Non-pigmented ciliary epithelial cell (primary cell): ENCODE measurements at regions not wholly inside any gene's neighbourhood (a gene's known extent, or its start where the extent isn't known, plus 50 kb on each side); places are given as distances from the start of the nearest gene placed in this dataset.
"Not testable (repeated sequence)": the region's sequence is repeated elsewhere in the genome, so short reads cannot be mapped to it uniquely, and the experiment has no call there.

Experiments
- DNase-seq: peaks from one replicate; pipeline ENCODE4 v3.0.0-alpha.2; 2010; ENCODE audit warnings: low read depth

DNA sequence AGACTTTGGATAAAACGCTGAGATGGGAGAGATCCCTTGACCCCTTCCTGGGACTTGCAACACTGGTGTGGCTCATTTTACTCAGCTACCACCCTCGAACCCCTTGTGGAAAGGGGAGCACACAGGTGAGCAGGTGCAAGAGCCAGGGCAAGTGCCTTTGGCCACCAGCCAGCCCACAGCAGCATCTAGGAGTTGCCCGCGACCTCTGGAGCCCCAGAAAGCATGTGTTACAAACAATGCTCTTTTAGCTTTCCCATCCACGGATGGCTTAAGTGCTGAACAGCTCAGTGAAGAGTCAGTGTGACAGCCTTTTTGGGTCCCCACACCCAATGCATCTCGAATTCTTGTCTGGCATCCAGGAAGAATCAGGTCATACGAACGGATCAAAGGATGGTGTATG is 197.8 kb downstream of the MEMO1 start:
- DNase-seq: no peak

DNA sequence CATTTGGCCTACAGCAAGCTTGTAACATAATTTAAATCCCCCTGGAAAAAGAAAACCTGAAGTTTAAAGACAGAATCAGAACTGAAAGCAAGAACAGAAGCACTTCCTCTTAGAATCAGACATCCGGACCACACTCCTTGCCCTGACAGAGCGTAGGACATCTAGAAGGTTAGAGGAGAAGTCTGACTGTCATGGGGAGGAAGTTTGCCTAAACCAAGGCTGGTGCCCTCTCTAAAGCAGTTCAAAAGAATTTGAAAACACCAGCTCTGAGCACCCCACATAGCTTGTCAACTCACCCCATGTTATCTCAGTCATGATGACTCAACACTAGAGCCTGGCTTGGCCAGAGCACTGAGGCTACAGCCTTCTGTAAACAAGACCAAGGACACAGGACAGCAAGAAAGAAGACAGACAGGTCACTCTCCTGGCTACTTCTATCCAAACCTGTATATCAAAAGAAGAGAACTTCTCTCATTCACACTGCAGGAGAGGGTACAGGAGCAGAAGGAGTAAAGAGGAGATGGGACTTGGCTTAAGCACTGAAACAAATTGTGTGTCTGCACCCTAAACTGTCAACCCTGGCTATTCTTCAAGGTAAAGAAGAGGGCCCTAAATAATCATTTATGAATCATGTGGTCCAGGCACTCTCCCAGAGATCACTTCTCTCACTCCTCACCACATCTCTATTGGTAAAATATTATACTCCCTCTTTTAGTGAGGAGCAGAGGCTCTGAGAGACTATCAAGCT is 198.6 kb downstream of the MEMO1 start:
- DNase-seq: no peak

DNA sequence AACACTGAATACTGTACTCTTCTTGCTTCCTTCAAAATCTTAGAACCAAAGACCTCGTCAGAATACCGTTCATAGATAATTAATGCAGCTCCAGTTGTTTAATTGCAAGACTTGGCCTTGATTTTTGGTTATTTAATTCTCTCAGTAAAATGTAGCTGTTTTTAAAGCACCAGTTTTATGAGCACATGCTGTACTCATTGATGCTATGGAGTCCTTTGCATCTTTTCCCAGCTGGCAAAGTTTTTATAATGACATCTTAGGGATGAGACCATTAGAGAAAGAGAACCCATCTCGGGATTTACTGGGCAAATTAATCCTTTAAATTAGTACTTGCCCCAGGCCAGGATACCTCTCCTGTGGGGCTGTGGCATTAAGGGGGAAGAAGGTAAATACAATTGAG is 199.3 kb downstream of the MEMO1 start:
- DNase-seq: no peak

DNA sequence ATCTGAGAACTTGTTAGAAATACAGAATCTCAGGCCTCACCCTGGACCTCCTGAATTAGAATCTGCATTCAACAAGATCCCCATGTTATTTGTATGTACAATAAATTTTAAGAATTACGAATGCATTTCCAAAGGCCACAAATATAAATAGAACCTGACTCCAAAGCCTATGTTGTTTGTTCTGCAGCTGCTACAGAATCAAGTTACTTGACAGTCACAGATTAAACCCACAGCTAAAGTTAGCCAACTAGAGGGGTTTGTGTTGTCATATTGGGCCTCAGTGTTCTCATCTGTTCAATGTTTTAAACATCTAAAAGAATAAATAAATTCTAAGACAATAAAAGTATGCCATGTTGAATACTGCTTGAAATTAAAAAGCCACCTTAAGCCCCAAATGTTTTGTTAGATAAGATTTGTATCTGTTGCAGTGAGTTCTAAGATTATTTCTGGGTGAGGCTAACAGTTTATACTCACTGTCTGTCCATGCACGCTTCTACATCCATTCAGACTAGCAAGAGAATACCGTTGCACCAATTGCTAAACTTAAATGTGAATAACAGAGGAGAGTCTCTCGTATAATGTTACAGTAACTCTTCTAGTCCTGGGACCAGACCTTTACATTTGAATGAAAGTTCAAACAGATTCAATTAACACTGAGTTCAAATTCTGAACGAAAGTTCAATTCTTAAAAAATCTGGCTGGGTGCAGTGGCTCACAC is 200.4 kb downstream of the MEMO1 start:
- DNase-seq: no peak

DNA sequence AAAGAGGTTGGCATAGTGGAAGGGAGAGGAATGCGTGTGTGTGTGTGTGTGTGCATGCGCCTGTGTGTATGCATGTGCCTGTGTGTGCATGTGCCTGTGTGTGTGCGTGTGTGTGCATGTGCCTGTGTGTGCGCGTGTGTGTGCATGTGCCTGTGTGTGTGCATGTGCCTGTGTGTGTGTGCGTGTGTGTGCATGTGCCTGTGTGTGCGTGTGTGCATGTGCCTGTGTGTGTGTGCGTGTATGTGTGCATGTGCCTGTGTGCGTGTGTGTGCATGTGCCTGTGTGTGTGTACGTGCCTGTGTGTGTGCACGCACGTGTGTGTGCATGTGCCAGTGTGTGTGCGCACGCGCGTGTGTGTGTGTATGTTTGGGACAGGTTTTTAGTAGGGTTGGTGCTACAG is 205.1 kb downstream of the MEMO1 start:
- DNase-seq: no peak

DNA sequence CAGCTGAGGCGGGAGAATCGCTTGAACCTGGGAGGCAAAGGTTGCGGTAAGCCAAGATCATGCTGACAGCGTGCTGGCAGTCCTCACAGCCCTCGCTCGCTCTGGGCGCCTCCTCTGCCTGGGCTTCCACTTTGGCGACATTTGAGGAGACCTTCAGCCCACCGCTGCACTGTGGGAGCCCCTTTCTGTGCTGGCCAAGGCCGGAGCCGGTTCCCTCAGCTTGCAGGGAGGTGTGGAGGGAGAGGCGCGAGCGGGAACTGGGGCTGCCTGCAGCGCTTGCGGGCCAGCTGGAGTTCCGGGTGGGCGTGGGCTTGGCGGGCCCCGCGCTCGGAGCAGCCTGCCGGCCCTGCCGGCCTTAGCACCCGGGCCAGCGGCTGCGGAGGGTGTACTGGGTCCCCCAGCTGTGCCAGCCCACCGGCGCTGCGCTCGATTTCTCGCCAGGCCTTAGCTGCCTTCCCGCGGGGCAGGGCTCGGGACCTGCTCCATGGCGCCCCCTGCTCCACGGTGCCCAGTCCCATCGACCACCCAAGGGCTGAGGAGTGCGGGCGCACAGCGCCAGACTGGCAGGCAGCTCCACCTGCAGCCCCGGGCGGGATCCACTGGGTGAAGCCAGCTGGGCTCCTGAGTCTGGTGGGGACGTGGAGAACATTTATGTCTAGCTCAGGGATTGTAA is 207.2 kb downstream of the MEMO1 start:
- DNase-seq: not testable (repeated sequence)

DNA sequence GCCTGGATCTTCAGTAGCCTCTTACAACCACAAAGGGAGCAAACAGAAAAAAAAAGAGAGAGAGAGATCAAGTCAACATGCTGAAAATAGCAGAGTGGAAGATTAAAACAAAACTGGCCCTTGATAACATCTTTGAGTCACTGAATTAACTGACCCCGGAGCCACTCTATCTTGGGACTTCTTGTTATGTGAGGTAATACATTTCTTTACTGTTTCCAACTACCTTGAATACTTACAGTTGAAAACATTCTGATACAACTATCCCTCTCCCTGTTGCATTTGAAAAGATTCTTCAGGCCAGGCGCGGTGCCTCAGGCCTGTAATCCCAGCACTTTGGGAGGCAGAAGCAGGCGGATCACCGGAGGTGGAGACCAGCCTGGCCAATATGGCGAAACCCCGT is 208.1 kb downstream of the MEMO1 start:
- no peak for DNase-seq

DNA sequence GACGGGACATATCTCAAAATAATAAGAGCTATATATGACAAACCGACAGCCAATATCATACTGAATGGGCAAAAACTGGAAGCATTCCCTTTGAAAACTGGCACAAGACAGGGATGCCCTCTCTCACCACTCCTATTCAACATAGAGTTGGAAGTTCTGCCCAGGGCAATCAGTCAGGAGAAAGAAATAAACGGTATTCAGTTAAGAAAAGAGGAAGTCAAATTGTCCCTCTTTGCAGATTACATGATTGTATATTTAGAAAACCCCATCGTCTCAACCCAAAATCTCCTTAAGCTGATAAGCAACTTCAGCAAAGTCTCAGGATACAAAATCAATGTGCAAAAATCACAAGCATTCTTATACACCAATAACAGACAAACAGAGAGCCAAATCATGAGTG is 211.5 kb downstream of the MEMO1 start:
- not testable (repeated sequence) for DNase-seq

DNA sequence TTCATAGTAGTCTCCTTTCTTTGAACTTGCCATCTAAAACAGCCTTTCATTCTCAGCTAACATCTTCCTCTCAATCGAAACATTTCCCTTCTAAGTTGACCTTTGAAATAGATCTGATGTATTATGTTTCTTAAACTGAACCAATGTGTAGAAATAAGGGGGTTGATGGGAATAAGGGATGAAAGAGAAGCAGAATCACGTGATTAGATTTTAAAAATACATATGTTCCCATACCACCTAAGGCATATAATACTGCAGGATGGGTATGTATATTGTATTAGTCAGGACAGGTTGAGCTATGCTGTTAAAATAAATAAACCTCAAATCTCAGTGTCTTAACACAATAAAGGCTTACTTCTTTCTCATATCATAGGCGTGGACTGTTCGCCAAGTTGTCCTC is 207.5 kb upstream of the SRD5A2 start:
- no peak for DNase-seq

DNA sequence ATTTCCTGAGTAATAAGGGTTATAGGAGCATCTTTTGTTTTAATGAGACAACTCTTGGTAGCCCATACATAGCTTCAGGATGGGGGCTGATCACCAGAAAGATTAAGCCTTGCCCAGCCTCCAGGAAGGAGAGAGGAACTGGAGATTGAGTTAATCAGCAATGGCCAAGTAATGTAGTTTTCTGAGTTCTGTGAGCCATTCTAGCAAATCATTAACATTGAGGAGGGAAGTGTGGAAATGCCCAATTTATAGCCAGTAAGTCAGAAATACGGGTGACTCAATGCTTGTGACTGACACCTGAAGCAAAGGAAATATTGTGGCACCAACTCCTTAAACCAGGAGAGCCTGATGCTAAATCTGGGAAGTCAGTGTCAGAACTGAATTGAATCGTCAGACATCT is 205.1 kb upstream of the SRD5A2 start:
- no peak for DNase-seq

DNA sequence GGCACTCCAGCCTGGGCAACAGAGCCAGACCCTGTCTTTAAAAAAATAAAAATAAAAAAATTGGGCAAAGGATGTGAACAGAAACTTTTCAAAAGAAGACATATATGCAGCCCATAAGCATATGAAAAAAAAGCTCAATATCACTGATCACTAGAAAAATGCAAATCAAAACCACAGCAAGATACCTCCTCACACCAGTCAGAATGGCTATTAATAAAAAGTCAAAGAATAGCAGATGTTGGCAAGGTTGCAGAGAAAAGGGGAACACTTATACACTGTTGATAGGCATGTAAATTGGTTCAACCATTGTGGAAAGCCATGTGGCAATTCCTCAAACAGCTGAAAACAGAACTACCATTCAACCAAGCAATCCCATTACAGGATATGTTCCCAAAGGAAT is 204.1 kb upstream of the SRD5A2 start:
- DNase-seq: no peak

DNA sequence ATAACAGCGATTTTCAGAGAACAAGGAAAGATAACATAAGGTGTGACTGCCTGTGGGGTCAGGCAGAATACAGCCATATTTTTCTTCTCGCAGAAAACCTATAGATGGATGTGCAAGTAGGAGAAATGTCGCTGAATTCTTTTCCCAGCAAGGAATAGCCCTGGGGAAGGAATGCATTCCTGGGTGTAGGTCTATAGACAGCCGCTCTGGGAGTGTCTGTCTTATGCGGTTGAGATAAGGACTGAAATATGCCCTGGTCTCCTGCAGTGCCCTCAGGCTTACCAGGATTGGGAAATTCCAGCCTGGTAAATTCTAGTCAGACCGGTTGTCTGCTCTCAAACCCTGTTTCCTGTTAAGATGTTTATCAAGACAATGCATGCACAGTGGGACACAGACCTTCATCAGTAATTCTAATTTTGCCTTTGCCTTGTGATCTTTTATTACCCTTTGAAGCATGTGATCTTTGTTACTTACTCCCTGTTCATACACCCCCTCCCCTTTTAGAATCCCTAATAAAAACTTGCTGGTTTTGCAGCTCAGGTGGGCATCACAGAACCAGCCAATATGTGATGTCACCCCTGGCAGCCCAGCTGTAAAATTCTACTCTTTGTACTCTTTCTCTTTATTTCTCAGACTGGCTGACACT is 202.8 kb upstream of the SRD5A2 start:
- not testable (repeated sequence) for DNase-seq

DNA sequence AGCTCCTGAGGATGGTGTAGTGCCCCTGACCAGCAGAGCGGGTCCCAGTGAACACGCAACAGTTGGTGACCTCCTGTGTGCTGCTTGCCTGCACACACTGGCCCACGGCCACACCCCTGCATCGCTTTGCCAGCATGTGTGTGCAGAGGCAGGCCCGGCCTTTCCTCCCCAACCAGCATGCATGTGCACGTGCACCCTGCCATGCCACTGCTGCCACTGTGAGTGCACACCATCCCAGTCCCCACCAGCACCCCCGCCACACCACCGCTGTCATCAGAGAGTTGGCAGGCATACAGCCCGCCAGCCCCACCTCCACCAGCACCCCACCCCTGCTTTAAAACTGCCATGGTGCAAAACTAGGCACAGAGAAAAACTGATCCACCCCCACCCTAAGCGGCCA is 197.4 kb upstream of the SRD5A2 start:
- no peak for DNase-seq

DNA sequence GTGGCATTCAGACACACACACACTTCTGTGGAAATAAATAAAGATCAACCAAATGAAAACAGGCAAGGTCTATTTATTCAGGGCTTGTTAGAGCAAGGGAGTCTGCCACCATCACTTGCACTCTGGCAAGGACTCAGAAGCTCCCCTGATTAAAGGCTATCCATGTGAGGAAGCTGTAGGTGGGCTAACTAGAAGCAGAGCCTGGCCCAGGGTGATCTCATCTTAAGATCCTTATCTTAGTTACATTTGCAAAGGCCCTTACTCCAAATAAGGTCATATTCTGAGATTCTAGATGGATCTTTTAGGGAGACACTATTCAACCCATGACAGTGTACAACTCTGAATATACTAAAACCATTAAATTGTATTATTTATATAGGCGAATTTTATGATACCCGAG is 190.0 kb upstream of the SRD5A2 start:
- no peak for DNase-seq

DNA sequence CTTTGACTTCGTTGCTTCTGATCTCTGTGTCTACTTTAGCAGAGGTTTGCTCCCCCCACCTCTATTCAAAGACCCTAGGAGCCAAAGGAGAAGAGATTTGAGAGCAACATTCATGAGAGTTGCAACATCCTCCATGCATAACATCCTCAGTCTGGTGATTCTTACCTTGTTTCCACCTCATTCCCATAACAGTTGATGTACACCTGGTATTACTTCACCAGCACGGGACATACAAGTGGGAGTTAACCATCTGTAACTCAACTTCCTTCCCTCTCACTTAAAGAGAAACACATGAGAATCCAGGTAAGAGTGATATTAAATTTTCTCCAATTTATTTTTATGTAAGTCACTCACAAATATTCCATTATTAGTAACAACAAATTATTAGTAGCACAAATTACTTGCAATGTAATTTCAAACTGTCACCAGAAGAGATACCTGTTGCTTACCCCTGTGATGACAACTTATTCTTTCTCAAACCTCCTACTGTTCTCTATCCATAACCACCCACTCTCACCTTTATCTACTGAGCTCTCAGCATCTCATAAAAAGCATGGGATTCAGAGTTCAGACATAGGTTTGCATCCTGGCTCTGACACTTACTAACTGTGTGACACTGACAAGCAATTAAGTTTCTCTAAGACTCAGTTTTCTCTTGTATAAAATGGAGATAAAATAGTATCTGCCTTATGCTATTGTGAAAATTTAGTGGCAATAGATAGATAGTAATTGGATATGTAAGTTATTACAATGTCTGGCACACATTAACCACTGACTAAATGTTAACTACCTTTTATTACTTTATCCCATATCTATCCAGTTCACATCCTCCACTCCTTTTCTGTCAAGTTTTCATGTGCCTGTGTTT is 184.6 kb upstream of the SRD5A2 start:
- no peak for DNase-seq

DNA sequence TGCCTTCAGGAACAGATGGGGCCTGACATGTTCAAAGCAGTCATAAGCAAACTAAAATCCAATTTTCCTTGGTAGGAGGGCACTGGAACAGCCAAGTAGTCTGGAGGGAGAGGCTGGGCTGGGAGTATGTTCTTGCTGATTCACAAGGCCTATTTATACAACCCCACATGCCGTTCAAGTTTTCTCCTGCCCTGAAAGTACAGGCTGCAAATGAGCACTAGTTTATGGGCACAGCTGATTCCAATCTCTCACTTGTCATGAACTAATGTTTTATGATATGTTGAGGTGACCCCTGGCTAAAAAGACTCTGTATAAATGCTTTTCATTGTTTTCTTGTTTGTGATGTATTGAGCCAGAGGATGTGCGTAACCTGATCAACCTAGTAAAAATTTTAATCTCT is 183.4 kb upstream of the SRD5A2 start:
- no peak for DNase-seq

DNA sequence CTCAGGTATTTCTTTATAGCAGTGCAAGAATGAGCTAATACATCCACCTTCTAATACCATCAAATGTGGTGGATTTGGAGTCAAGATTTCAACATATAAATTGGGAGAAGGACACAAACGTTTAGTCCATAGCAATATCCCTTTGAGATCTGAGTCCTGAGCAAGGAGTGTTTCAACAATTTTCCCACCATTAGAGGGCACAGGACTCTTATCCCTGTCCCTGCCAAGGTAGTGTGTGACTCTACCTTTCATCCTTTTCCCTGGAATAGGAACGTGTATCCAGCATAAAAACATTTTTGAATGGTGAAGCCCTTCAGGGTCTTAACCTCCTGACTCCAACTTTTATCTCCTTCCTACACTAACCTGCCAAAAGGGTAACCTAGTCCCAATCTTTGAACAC is 181.3 kb upstream of the SRD5A2 start:
- no peak for DNase-seq

DNA sequence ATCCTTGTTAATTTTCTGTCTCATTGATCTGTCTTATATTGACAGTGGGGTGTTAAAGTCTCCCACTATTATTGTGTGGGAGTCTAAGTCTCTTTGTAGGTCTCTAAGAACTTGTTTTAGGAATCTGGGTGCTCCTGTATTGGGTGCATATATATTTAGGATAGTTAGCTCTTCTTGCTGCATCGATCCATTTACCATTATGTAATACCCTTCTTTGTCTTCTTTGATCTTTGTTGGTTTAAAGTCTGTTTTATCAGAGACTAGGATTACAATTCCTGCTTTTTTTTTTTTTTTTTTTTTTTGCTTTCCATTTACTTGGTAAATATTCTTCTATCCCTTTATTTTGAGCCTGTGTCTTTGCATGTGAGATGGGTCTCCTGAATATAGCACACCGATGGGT is 176.6 kb upstream of the SRD5A2 start:
- not testable (repeated sequence) for DNase-seq

DNA sequence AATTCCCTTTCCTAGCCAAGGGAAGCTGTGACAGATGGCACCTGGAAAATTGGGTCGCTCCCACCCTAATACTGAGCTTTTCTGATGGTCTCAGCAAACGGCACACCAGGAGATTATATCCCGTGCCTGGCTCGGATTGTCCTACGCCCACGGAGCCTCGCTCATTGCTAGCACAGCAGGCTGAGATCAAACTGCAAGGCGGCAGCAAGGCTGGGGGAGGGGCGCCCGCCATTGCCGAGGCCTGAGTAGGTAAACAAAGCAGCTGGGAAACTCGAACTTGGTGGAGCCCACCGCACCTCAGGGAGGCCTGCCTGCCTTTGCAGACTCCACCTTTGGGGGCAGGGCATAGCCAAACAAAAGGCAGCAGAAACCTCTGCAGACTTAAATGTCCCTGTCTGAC is 168.0 kb upstream of the SRD5A2 start:
- not testable (repeated sequence) for DNase-seq

DNA sequence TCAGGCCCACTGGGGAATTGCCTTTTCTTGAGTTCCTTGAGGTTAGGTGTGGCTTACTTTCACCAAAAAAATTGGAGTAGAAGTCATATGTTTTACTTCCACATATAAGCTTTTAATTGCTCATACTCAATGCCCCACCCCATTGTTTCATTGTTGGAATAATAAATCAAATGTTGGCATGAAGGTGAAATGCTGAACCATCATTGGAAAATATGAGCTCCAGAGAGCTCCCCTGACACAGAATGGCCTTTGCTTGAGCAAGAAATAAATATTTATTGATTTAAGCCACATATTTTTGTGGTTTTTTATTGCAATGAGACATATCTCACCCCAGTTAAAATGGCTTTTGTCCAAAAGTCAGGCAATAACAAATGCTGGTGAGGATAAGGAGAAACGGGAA is 167.3 kb upstream of the SRD5A2 start:
- DNase-seq: no peak

DNA sequence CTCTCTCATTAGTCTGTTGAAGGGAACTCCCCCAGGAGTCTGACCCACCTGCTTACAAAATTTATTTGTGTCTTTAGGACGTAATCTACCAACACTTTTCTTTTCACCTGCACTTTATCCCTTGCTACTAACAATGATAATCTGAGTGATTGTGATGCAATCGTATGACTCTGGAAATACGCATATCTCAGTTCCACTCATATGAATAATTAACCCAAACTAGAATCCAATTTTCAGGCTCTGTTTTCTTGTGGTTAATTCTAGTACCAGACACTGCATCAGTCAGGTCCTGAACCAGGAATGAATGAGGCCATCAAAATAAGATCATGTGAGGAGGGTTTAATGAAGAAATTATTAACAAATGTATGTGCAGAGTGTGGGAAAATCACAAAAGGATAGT is 158.4 kb upstream of the SRD5A2 start:
- no peak for DNase-seq
